ENCODE measurements at regions not wholly inside any gene's neighbourhood (a gene's known extent, or its start where the extent isn't known, plus 50 kb on each side); places are given as distances from the start of the nearest gene placed in this dataset.

DNA sequence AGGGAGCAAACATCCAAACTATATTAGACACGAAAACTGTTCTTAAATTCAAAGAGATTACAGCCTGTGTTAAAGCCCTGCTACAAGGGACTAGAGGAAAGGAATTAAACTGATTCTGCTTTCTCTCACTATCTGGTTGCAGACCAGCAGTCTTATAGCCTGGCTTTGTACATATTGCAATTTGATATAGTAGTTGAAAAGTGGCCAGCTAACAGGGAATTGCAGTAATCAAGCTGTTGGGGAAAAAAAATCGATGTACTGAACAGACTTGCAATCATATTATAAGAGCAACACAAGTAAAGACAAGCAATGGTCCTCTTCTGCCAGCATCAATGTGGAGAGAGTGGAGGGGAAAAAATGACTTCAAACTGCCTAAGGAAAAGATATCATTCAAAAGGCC is 364.4 kb upstream of the EPHA5 start:
- no peak overlapping the region for H3K27ac ChIP-seq
- TF ChIP-seq EP300 (IDR thresholded peaks at IDR 0.05) (no peak), POLR2A (IDR thresholded peaks at IDR 0.05) (no peak)
- TF ChIP-seq, protein P1, sequence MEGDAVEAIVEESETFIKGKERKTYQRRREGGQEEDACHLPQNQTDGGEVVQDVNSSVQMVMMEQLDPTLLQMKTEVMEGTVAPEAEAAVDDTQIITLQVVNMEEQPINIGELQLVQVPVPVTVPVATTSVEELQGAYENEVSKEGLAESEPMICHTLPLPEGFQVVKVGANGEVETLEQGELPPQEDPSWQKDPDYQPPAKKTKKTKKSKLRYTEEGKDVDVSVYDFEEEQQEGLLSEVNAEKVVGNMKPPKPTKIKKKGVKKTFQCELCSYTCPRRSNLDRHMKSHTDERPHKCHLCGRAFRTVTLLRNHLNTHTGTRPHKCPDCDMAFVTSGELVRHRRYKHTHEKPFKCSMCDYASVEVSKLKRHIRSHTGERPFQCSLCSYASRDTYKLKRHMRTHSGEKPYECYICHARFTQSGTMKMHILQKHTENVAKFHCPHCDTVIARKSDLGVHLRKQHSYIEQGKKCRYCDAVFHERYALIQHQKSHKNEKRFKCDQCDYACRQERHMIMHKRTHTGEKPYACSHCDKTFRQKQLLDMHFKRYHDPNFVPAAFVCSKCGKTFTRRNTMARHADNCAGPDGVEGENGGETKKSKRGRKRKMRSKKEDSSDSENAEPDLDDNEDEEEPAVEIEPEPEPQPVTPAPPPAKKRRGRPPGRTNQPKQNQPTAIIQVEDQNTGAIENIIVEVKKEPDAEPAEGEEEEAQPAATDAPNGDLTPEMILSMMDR (IDR thresholded peaks at IDR 0.05): no peak
- no peaks in the 10 kb centered on the region for H3K27me3 ChIP-seq
- DNase-seq: peak in 1 of 2 donors; percentile 30
- H3K9me3 ChIP-seq: peaks cover 0 to 9% (median 2%) of the 10 kb centered on the region in 4 donors
- WGBS, 5 donors: 13 to 24% (median 18%) methylated on average over 2 of the region's 2 CpGs
- no peaks in the 10 kb centered on the region for H3K36me3 ChIP-seq
- no peak overlapping the region for H3K4me3 ChIP-seq
- H3K4me1 ChIP-seq: no peaks in the 10 kb centered on the region
- intact Hi-C loops (cut with DNase I; ENCODE audit: low total_unique reads): no loop called here

DNA sequence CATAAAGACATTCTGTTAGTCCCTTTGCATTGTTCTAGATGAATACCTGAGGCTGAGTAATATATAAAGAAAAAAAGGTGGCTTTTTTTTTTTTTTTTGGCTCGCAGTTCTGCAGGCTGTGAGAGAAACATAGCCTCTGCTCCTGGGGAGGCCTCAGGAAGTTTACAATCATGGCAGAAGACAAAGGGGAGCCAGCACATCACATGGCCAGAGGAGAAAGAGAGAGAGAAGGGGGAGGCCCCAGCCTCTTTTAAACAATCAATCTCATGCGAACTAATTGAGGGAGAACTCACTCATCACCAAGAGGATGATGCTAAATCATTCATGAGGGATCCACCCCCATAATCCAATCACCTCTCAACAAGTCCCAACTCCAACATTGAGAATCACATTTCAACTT is 364.0 kb upstream of the EPHA5 start:
- no peak overlapping the region for H3K4me3 ChIP-seq
- H3K36me3 ChIP-seq: no peaks in the 10 kb centered on the region
- intact Hi-C loops (cut with DNase I; ENCODE audit: low total_unique reads): no loop called here
- DNase-seq: no peak
- TF ChIP-seq, protein P1 (IDR thresholded peaks at IDR 0.05): no peak
- TF ChIP-seq POLR2AphosphoS5 (IDR thresholded peaks at IDR 0.05): no peak
- TF ChIP-seq POLR2A (IDR thresholded peaks at IDR 0.05): no peak
- no peak for TF ChIP-seq EP300 (IDR thresholded peaks at IDR 0.05)
- H3K27ac ChIP-seq: no peak overlapping the region
- H3K27me3 ChIP-seq: no peaks in the 10 kb centered on the region
- peaks cover 0 to 9% (median 2%) of the 10 kb centered on the region in 4 donors for H3K9me3 ChIP-seq
- H3K4me1 ChIP-seq: no peaks in the 10 kb centered on the region
- 28 to 59% (median 41%) methylated on average over 2 of the region's 2 CpGs for WGBS, 5 donors

DNA sequence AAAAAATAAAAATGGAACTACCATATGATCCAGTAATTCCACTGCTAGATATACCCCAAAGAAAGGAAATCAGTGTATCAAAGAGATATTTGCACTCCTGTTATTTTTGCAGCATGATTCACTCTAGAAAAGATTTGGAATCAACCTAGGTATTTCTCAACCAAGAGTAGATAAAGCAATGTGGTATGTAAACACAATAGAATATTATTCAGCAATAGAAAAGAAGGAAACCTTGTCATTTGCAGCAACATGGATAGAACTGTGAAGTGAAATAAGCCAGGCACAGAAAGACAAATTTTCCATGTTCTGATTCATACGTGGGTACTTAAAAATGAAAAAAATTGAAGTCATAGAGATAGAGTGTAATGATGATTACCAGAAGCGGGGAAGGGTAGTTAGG is 362.3 kb upstream of the EPHA5 start:
- WGBS, 5 donors: 40 to 89% (median 61%) methylated on average over 2 of the region's 2 CpGs

DNA sequence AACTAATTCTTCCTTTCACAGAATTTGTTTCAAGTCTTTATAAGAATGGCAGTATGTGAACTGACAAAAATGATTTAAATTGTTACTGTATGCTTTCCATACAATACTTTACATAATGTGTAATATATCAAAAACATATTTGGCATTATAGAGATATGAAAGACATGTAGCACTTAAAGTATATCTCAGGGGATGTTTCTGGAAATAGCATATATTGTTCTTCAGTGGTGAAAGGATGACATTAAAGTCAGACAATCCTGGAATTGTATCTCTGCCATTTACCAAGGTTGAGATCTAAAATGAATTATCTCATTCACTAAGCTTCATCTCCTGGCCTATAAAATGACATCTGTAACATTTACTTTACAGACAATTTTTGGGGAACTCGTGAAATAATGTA is 358.4 kb upstream of the EPHA5 start:
- peaks cover 0 to 9% (median 3%) of the 10 kb centered on the region in 4 donors for H3K9me3 ChIP-seq
- no peaks in the 10 kb centered on the region for H3K4me1 ChIP-seq
- H3K4me3 ChIP-seq: no peak overlapping the region
- H3K27ac ChIP-seq: no peak overlapping the region
- intact Hi-C loops (cut with DNase I; ENCODE audit: low total_unique reads): no loop called here
- 77 to 88% (median 79%) methylated on average over 1 of the region's 1 CpG for WGBS, 5 donors
- DNase-seq: no peak
- H3K36me3 ChIP-seq: no peaks in the 10 kb centered on the region
- TF ChIP-seq POLR2A (IDR thresholded peaks at IDR 0.05) (no peak), POLR2AphosphoS5 (IDR thresholded peaks at IDR 0.05) (no peak), EP300 (IDR thresholded peaks at IDR 0.05) (no peak)
- TF ChIP-seq, protein P1 (IDR thresholded peaks at IDR 0.05): no peak
- no peaks in the 10 kb centered on the region for H3K27me3 ChIP-seq

More for the DNA sequence above, 362.3 kb upstream of the EPHA5 start:
- peaks cover 0 to 9% (median 2%) of the 10 kb centered on the region in 4 donors for H3K9me3 ChIP-seq
- intact Hi-C loops (cut with DNase I; ENCODE audit: low total_unique reads): no loop called here
- H3K27me3 ChIP-seq: no peaks in the 10 kb centered on the region
- H3K36me3 ChIP-seq: no peaks in the 10 kb centered on the region
- no peak overlapping the region for H3K4me3 ChIP-seq
- no peak overlapping the region for H3K27ac ChIP-seq
- no peak for DNase-seq
- no peaks in the 10 kb centered on the region for H3K4me1 ChIP-seq
- TF ChIP-seq POLR2AphosphoS5 (IDR thresholded peaks at IDR 0.05) (no peak), EP300 (IDR thresholded peaks at IDR 0.05) (no peak)
- TF ChIP-seq, protein P1 (IDR thresholded peaks at IDR 0.05): no peak
